CD4-positive, alpha-beta T cell treated with Interleukin-12 subunit alpha and Interleukin-12 subunit beta, for 1 hour (primary cell): ENCODE measurements at regions not wholly inside any gene's neighbourhood (a gene's known extent, or its start where the extent isn't known, plus 50 kb on each side); places are given as distances from the start of the nearest gene placed in this dataset.

ENCODE experiments used
- DNase-seq: peaks from one replicate; pipeline ENCODE4 v3.0.0-alpha.2; 2020

DNA sequence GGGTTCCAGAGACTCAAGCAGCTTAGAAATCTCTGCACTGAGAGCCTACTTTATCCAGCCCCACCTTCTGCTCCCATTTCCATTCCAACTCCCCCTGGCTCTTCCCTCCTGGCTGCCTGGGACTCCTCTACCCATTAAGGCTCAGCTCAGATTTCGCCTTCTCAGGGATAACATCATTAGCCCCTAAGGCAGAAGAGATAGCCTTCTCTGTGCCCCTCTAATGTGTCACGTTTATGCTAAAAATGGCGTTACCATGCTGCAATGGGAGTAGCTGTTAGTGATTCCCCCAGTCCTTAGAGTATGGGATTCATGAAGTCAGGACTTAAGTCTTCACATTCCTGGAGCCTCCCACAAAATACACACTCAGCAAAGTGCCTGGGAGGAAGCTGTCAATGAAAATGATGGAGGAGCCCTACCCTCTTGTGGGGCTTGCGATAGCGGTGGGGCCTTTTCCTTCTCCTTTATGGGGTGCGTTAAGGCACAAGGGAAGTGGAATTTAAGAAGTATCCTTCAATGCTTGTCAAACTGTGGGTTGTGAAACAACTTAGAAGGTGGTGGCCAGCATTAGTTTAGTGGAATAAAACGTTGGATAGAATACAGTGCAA, 144.7 kb upstream of the COPS8 start:
- DNase-seq: no peak

- no peak for DNase-seq
Observed at GRCh38 chr2:236941551-236941950, 144.1 kb upstream of the COPS8 start.

DNA sequence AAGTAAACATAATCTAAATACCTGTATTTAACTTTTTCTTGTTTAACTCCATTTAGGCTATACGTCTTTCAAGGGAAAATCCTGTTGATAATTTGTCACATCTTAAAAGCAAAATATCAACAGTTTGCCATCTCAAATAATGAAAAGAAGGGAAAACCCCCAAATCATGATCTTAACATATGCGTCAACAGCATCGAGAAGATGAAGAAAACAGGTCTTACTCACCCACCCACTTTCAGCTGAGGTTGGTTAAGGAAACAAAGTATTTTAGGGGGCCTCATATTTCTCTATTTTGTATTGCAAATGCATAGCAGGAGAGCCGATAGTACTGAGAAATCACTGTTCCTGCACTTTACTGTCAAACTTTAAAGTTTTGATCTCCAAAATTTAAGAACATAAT, 143.1 kb upstream of the COPS8 start:
- no peak for DNase-seq

DNA sequence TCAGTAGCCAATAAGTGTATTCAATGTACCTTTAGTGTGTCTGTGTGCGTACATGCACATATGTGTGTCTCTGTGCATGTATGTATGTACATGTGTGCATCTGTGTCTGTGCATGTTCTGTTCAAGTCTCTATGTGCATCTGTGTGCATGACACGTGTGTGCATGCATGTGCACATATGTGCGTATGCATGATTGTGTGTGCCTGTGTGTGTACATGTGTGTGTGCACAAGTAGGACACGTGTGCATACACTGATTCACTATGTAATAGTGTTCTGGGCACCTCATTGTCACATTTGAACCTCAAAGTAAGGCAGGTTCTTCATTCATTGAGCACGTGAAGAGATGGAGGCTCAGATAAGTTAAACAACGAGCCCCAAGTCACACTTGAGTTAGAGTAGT, 142.6 kb upstream of the COPS8 start:
- no peak for DNase-seq

GRCh38 chr2:236943841-236944513, 141.7 kb upstream of the COPS8 start:
- DNase-seq: no peak

GRCh38 chr2:236944561-236944960, 141.1 kb upstream of the COPS8 start:
- DNase-seq: no peak

DNA sequence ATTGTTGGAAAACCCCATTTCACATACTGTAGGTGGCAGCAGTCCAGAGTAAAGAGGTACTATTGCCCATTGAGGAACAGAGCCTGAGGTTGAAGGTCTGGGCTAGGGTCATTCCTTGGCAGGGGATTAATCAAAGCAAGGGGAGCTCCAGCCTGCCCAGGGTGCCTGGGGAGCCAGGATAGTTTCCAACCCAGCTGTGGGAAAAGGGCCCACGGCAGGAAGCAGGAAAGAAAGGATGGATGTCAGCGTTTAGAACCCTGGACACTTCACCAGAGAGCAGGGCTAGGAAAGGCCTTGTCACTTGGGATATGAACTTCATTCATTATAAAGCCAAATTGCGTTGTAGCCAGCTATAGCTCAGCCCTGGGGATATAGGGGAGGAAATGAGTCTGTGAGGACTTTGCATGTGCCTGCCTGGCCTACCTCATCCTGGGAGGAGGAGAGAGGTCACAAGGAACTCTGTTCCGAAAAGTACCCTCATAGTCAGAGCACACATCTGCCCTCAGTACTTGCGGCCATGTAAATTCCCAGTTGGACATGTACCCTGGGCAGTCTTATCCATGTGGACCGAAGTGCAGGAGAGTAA, 140.2 kb upstream of the COPS8 start:
- no peak for DNase-seq

DNA sequence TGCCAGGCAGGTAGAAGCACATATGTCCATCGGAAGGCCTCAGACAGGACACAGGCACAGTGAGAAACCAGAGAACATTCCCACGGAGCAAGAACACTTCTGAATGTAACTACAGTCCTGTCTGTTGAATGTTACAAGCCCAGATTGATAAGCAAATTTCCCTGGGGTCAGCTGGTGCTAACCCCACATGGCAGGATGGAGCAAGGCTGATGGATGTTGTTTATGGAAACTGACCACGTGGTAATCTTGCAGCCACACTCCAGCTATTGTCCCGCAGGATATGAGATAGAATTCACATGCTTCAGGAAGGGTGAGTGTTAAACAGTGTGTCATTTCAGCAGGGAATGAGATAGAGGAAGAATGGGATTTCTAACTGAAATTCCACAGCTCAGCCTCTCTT, 138.8 kb upstream of the COPS8 start:
- DNase-seq: no peak

DNA sequence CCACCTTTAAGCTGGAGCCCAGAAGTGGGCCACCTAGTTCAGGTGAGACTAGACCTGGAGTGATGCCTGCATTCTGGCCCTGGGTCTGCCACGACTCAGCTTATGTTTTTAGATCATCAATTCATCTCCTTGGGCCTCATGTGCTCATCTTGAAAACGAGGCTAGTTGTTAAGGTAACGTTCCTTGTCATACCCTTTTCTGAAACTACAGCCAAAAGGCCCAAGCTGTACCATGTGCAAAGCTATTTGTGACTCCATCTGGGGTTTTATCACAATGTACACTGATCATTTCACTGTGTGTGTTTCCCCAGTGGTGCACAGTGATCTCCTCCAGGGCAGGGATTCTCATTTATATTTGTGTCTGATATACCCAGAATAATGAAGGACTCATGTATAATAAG, 138.4 kb upstream of the COPS8 start:
- no peak for DNase-seq

- DNase-seq: no peak
Observed at GRCh38 chr2:236947896-236948295, 137.8 kb upstream of the COPS8 start.

- DNase-seq: no peak
Observed at GRCh38 chr2:236949089-236949905, 136.4 kb upstream of the COPS8 start.

GRCh38 chr2:236951830-236952475, 133.7 kb upstream of the COPS8 start:
- no peak for DNase-seq

DNA sequence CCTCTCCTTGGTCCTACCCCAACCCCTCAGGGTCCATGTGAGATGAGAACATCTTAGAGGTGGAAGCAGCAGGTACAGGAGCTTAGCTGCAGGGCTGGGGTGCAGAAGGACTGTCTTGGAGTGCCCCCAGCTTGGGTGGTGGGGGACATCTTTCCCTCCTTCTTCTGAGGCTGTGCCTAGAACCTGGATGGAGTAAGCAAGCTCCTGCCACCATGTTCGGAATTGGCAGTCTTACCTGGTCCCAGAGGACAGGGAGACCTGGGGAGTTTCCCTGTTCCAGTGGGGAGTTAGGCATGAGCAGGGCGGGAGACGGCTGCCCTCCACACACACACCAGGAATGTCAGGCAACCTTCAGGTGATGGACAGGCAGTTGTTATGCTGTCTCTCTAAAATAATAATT, 131.0 kb upstream of the COPS8 start:
- no peak for DNase-seq

DNA sequence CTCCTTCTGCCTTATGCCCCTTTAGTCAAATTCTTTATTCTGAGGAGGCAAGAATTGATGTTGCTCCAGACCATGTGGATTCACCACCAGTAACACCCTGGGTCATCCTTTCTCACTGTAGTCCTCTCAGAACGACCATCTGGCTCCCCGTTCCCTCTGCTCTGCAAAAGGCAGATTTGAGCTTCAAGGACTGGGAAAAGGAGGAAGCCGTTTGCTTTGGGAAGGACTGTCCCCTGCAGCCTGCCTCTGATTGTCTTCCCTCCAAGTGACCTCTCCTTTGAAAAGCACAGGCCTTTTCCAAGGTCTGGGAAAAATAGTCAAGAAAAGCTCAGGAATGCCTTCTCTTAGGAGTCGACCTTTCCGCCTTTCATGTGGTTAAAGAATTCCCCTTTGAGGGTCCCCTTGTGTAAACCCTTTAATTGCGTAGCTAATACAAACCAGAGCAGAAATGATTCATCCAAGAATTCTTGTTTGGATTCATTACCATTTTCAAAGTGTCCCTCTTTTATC, 130.1 kb upstream of the COPS8 start:
- no peak for DNase-seq

GRCh38 chr2:236956031-236956618, 129.6 kb upstream of the COPS8 start:
- DNase-seq: no peak

DNA sequence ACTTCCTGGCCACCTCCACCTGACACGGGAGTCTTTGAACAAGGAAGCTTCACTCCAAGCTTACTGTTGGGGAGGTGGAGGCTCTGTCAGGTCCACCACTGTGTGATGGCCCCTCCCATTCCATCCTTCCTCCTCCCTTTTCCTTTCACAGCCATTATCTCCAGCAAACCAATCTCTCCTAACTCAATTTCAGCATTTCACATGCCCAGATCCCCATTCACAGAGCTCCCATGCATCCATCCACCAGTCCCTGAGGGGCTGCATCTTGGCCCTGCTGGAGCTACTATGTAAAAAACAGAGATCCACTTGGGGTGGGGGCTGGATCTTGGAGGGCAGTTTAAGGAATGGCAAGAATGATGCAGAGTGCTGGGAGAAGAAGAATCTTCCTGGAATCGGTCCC, 129.0 kb upstream of the COPS8 start:
- DNase-seq: no peak

DNA sequence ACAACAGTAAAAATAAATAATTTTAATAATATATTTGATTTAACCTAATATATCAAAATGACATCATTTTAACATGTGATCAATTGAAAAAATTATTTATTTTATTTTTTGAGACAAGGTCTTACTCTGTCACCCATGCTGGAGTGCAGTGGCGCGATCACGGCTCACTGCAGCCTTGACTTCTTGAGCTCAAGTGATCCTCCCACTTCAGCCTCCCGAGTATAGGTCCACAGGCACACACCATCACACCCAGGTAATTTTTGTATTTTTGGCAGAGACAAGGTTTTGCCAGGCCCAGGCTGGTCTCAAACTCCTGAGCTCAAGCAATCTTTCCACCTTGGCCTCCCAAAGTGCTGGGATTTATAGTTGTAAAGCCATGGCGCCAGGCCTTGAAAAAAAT, 126.7 kb upstream of the COPS8 start:
- DNase-seq: no peak

GRCh38 chr2:236959876-236960275, 125.8 kb upstream of the COPS8 start:
- DNase-seq: no peak

DNA sequence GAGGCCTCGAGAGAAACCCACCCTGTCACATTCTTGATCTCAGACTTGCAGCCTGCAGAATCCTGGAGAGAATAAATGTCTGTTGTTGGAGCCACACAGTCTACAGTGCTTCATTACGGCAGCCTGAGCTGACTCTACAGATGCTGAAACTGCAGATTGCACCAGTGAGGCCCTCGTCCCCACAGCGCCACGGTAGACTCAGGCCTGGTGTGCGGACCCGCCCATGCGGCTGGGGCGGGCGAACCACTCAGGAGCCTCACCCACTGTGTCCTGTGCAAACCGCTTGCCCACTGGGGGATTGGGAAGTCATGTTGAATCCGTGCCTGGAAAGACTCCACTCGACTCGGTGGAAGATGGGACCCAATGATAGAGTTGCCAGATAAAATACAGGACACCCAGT, 125.2 kb upstream of the COPS8 start:
- no peak for DNase-seq

DNA sequence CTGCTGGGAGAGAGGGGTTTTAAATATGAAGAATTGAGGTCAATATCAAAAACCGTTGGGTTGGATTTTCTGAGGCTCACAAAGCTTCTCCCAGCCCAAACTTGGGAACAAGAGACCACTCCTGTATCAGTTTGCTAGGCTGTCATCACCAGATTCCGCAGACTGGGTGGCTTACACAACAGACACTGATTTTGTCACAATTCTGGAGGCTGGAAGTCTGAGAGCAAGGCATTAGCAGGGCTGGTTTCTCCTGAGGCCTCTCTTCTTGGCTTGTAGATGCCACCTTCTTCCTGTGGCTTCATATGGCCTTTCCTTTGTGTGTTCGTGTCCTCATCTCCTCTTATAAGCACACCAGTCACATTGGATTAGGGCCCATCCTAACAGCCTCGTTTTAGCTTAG, 122.9 kb upstream of the COPS8 start:
- DNase-seq: no peak

GRCh38 chr2:236963631-236964182, 122.0 kb upstream of the COPS8 start:
- DNase-seq: no peak

DNA sequence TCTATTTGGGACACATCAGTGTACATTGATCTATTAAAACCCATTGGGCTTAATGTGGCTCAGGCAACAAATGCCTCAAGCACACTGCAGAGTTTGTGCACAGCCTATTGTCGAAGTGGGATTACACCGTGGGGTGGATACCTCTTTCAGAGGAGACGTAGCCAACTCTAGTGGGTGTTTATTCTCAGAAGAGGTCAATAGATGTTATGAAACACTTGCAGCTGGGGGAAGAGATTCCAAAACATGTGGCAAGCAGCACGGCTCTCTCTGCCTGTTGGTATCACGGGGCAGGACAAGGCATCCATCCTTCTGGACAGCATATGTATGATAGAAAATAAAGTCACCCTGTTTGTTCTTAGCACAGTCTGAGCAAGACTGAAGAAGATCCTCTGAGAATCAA, 121.4 kb upstream of the COPS8 start:
- DNase-seq: no peak
